ENCODE measurements at regions not wholly inside any gene's neighbourhood (a gene's known extent, or its start where the extent isn't known, plus 50 kb on each side); places are given as distances from the start of the nearest gene placed in this dataset.

GRCh38 chr6:164014346-164015087, 600.0 kb downstream of the QKI start:
- TF ChIP-seq, protein P1, sequence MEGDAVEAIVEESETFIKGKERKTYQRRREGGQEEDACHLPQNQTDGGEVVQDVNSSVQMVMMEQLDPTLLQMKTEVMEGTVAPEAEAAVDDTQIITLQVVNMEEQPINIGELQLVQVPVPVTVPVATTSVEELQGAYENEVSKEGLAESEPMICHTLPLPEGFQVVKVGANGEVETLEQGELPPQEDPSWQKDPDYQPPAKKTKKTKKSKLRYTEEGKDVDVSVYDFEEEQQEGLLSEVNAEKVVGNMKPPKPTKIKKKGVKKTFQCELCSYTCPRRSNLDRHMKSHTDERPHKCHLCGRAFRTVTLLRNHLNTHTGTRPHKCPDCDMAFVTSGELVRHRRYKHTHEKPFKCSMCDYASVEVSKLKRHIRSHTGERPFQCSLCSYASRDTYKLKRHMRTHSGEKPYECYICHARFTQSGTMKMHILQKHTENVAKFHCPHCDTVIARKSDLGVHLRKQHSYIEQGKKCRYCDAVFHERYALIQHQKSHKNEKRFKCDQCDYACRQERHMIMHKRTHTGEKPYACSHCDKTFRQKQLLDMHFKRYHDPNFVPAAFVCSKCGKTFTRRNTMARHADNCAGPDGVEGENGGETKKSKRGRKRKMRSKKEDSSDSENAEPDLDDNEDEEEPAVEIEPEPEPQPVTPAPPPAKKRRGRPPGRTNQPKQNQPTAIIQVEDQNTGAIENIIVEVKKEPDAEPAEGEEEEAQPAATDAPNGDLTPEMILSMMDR (IDR thresholded peaks at IDR 0.05): no peak
- ATAC-seq (ENCODE audit: low FRiP score): no peak
- no peak for DNase-seq (ENCODE audit: low spot score)

DNA sequence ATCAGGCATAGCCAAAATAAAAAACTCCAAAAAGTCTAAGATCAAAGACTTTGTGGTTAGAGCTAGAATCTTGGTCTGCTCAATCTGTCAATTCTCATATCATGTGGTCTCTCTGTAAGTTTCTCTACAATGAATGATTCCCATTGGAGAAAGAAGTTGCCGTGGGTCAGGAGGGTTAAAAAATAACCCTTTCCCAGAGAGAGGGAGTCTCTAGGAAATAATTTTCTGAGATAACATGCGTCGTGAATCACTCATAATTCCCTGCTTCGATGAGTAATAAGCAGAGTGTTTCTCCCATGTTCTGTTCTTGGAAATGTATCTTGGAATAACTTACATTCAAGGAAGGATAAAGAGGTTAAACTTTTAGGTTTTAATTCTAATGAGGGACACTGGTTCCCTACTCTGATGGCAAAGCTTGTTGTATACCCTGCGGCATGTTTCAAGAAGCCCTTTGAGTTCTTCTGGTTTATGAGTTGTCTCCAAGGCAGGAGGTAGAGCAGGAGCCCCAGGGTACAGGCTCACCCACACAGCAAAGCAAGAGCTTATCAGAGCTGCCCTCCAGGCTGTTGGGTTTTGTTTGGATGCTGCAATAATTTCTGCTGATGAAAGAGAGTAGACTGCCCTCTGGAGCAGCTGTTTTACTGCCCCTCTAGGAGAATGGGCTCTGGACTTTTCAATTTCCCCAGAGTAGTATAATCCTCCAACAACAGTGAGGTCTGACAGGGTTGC, 599.1 kb downstream of the QKI start:
- ATAC-seq (ENCODE audit: low FRiP score): peak; percentile 84
- TF ChIP-seq, protein P1 (IDR thresholded peaks at IDR 0.05): no peak
- no peak for DNase-seq (ENCODE audit: low spot score)

DNA sequence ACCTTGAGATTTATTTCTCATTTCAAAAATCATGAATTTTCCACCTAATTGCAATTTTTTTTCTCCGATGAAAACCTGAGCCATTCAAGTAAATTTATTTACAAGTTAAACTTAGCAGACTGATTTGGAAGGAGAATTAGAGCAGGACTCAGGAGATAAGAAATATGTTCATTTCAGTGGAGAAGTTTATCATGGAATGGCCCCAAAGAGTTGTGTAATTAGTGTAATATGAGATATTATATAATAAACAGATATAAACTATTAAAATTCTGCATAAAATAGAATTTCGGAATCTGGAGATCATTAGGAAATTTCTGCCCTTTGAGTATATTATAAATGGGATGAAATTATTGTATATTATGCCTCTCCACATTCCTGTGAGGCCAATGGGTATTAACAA, 596.8 kb downstream of the QKI start:
- ATAC-seq (ENCODE audit: low FRiP score): no peak
- TF ChIP-seq, protein P1 (IDR thresholded peaks at IDR 0.05): no peak
- no peak for DNase-seq (ENCODE audit: low spot score)

GRCh38 chr6:164010441-164011103, 596.1 kb downstream of the QKI start:
- TF ChIP-seq, protein P1 (IDR thresholded peaks at IDR 0.05): no peak
- ATAC-seq (ENCODE audit: low FRiP score) (no peak), DNase-seq (ENCODE audit: low spot score) (no peak)

- TF ChIP-seq, protein P1 (IDR thresholded peaks at IDR 0.05): no peak
- DNase-seq (ENCODE audit: low spot score) (no peak), ATAC-seq (ENCODE audit: low FRiP score) (no peak)
Observed at GRCh38 chr6:164008902-164009301, 594.4 kb downstream of the QKI start.

DNA sequence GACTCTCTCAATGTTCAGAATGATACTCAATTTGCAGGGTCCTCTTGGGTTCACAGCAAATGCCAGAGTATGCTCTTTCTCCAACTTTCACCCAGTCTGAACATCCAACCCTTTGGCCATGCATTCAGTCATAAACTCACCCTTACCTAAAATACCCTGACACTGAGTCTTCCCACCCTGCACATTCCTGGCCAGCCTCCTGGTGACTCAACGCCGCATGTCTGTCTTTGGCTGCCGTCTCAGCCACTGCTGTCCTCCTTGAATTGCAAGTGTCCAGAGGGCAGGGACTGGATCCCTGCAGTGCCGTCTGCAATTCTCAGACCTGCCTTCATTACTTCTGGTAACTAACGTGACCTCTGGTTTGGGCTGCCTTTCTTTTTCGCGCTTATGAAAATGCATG, 593.4 kb downstream of the QKI start:
- DNase-seq (ENCODE audit: low spot score) (no peak), ATAC-seq (ENCODE audit: low FRiP score) (no peak)
- TF ChIP-seq, protein P1 (IDR thresholded peaks at IDR 0.05): no peak
